Upper lobe of left lung (tissue), 6 donors: ENCODE measurements at regions not wholly inside any gene's neighbourhood (a gene's known extent, or its start where the extent isn't known, plus 50 kb on each side); places are given as distances from the start of the nearest gene placed in this dataset.
A peak's percentile ranks its signal among the peaks of the same experiment; 100 is the strongest.

Experiments used
- ATAC-seq, 2 donors: fragments of 200-7000 bp; cut with Tn5 transposase; one replicate each; pipeline ENCODE4 v1.9.1; 2022; ENCODE audit warnings: mild to moderate bottlenecking in 2 of 2, moderate library complexity in 2 of 2; ENCODE audit not compliant: low FRiP score in 2 of 2
- DNase-seq, 2 donors: peaks; one replicate each; pipeline ENCODE4 v3.0.0-alpha.2; 2019 to 2020
- H3K27ac ChIP-seq, 4 donors: fragments of 200-600 bp; sonication (generic); one replicate each; pipeline ENCODE4 v1.5.1; 2016 to 2019
- H3K27me3 ChIP-seq, 4 donors: fragments of 200-600 bp; sonication (generic); one replicate each; pipeline ENCODE4 v1.5.1; 2017 to 2019
- H3K36me3 ChIP-seq, 4 donors: fragments of 200-600 bp; sonication (generic); one replicate each; pipeline ENCODE4 v1.5.1; 2016 to 2019
- H3K4me1 ChIP-seq, 4 donors: fragments of 200-600 bp; sonication (generic); one replicate each; pipeline ENCODE4 v1.5.1; 2018 to 2019
- H3K4me3 ChIP-seq, 4 donors: fragments of 200-600 bp; sonication (generic); one replicate each; pipeline ENCODE4 v1.5.1; 2017 to 2019; ENCODE audit warnings: mild to moderate bottlenecking in 2 of 4, moderate library complexity in 1 of 4
- H3K9me3 ChIP-seq, 4 donors: fragments of 200-600 bp; sonication (generic); one replicate each; pipeline ENCODE4 v1.5.1; 2018 to 2019
- CTCF ChIP-seq, 6 experiments: fragments of 450-650 bp in 4 of 6; fragments of 200-600 bp in 2 of 6; sonication (generic) in 2 of 6; IDR thresholded peaks; one replicate each; pipeline ENCODE4 v1.5.1; 2016 to 2019; ENCODE audit warnings: antibody characterized with exemption in 6 of 6
- EP300 ChIP-seq, 4 donors: sonication (generic); formaldehyde crosslinking; IDR thresholded peaks; one replicate each; pipeline ENCODE4 v1.5.1; 2017; ENCODE audit warnings: antibody characterized with exemption in 4 of 4, control low read depth in 2 of 4
- POLR2A ChIP-seq, 4 donors: fragments of 450-650 bp; IDR thresholded peaks; one replicate each; pipeline ENCODE4 v1.5.1; 2016 to 2017; ENCODE audit warnings: antibody characterized with exemption in 4 of 4, mild to moderate bottlenecking in 2 of 4
- POLR2AphosphoS5 ChIP-seq, 2 donors: sonication (generic); formaldehyde crosslinking; IDR thresholded peaks; one replicate each; pipeline ENCODE4 v1.5.1; 2017; ENCODE audit warnings: antibody characterized with exemption in 2 of 2
- WGBS, 2 donors: methylation state at CpG; one replicate each; pipeline ENCODE4 v1.1.5; 2017 to 2018; 5-methylcytosine and 5-hydroxymethylcytosine counted together
- donor health status: DM: no; HTN: no; CAD: no; lungs with moderate emphysema.
- donor health status: DM: no; HTN: yes; CAD: no; lungs with severe emphysema.

GRCh38 chr2:237232166-237232565, 146.5 kb downstream of the COPS8 start:
- no peaks in the 10 kb centered on the region for H3K36me3 ChIP-seq
- TF ChIP-seq POLR2AphosphoS5 (IDR thresholded peaks at IDR 0.05) (no peak), POLR2A (IDR thresholded peaks at IDR 0.05) (no peak), CTCF (IDR thresholded peaks at IDR 0.05) (no peak), EP300 (IDR thresholded peaks at IDR 0.05) (no peak)
- no peak for ATAC-seq
- H3K27ac ChIP-seq: no peak overlapping the region
- no peak for DNase-seq
- no peaks in the 10 kb centered on the region for H3K9me3 ChIP-seq
- H3K27me3 ChIP-seq: no peaks in the 10 kb centered on the region
- no peaks in the 10 kb centered on the region for H3K4me1 ChIP-seq
- no peak overlapping the region for H3K4me3 ChIP-seq

DNA sequence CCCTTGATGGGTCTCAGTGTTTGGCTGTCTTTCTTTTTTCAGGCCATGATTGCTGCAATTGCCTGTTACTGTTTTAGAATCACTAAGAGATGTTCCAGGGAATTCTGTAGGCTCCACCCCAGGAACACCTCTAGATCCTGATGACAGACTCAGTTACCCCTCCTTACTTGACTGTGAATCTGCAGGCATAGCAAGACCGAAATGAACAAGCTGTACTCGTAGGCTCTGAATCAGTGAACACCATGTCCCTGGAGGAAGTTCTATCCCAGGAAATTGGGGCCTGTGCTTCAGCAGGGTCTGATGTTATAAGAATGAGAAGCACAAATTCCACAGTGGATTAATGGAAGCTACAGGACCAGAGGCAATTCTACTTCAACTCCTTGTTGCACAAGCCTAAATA, 148.6 kb downstream of the COPS8 start:
- ATAC-seq (peak in 1 of 2 donors; percentile 40), DNase-seq (no peak)
- TF ChIP-seq EP300 (IDR thresholded peaks at IDR 0.05): peak in 3 of 4 donors; percentile 51 to 89 (median 77)
- peak; percentile 19 to 48 for TF ChIP-seq POLR2AphosphoS5 (IDR thresholded peaks at IDR 0.05)
- no peak for TF ChIP-seq POLR2A (IDR thresholded peaks at IDR 0.05)
- no peak for TF ChIP-seq CTCF (IDR thresholded peaks at IDR 0.05)
- Histone ChIP-seq H3K4me3 (no peak overlapping the region), H3K9me3 (no peaks in the 10 kb centered on the region), H3K4me1 (no peaks in the 10 kb centered on the region), H3K36me3 (no peaks in the 10 kb centered on the region), H3K27me3 (no peaks in the 10 kb centered on the region), H3K27ac (peak overlapping the region in 2 of 4 donors; percentile 9 to 39)
- 71 to 83% methylated on average over 2 of the region's 2 CpGs for WGBS, 2 donors

GRCh38 chr2:237235383-237236095, 149.8 kb downstream of the COPS8 start:
- 63 to 70% methylated on average over 6 of the region's 6 CpGs for WGBS, 2 donors
- TF ChIP-seq POLR2A (IDR thresholded peaks at IDR 0.05) (no peak), CTCF (IDR thresholded peaks at IDR 0.05) (no peak), POLR2AphosphoS5 (IDR thresholded peaks at IDR 0.05) (no peak), EP300 (IDR thresholded peaks at IDR 0.05) (no peak)
- DNase-seq: no peak

GRCh38 chr2:237236188-237236587, 150.5 kb downstream of the COPS8 start:
- Histone ChIP-seq H3K27me3 (no peaks in the 10 kb centered on the region), H3K27ac (no peak overlapping the region), H3K9me3 (peaks cover 0 to 9% (median 4%) of the 10 kb centered on the region in 4 donors), H3K4me3 (no peak overlapping the region), H3K4me1 (no peaks in the 10 kb centered on the region), H3K36me3 (no peaks in the 10 kb centered on the region)
- no peak for DNase-seq
- no peak for TF ChIP-seq POLR2AphosphoS5 (IDR thresholded peaks at IDR 0.05)
- TF ChIP-seq EP300 (IDR thresholded peaks at IDR 0.05): no peak
- TF ChIP-seq POLR2A (IDR thresholded peaks at IDR 0.05): no peak
- no peak for TF ChIP-seq CTCF (IDR thresholded peaks at IDR 0.05)
- WGBS, 2 donors: 84 to 87% methylated on average over 2 of the region's 2 CpGs
- no peak for ATAC-seq

More at GRCh38 chr2:237235383-237236095, 149.8 kb downstream of the COPS8 start:
- Histone ChIP-seq H3K4me1 (no peaks in the 10 kb centered on the region), H3K27ac (peak overlapping the region in 1 of 4 donors; percentile 51), H3K27me3 (no peaks in the 10 kb centered on the region), H3K9me3 (peaks cover 0 to 2% (median under 1%) of the 10 kb centered on the region in 4 donors), H3K4me3 (no peak overlapping the region), H3K36me3 (no peaks in the 10 kb centered on the region)
- peak; percentile 63 to 71 for ATAC-seq

GRCh38 chr2:237238249-237238648, 152.6 kb downstream of the COPS8 start:
- no peak for DNase-seq
- Histone ChIP-seq H3K4me1 (no peaks in the 10 kb centered on the region), H3K4me3 (no peak overlapping the region), H3K9me3 (peaks cover 3 to 12% (median 11%) of the 10 kb centered on the region in 4 donors), H3K36me3 (no peaks in the 10 kb centered on the region), H3K27me3 (no peaks in the 10 kb centered on the region), H3K27ac (no peak overlapping the region)
- ATAC-seq: no peak
- TF ChIP-seq POLR2A (IDR thresholded peaks at IDR 0.05): no peak
- no peak for TF ChIP-seq EP300 (IDR thresholded peaks at IDR 0.05)
- no peak for TF ChIP-seq CTCF (IDR thresholded peaks at IDR 0.05)
- TF ChIP-seq POLR2AphosphoS5 (IDR thresholded peaks at IDR 0.05): no peak
- WGBS, 2 donors: 63 to 67% methylated on average over 3 of the region's 3 CpGs
